Liver (tissue), 7 donors: ENCODE measurements at regions not wholly inside any gene's neighbourhood (a gene's known extent, or its start where the extent isn't known, plus 50 kb on each side); places are given as distances from the start of the nearest gene placed in this dataset.

Source experiments
- DNase-seq: peaks from one replicate; pipeline ENCODE4 v3.0.0-alpha.2; 2017; ENCODE audit warnings: low spot score
- H3K27ac ChIP-seq, 2 donors: one replicate each; pipeline ENCODE4 v1.7.0; 2013; ENCODE audit warnings: inconsistent platforms in 2 of 2, low read length in 2 of 2, control low read depth in 1 of 2, low read depth in 1 of 2, mild to moderate bottlenecking in 1 of 2
- H3K27me3 ChIP-seq, 4 donors: one replicate each; pipeline versions ENCODE4 v1.6.1 to v1.7.0; 2013; ENCODE audit warnings: low read length in 3 of 4, inconsistent platforms in 1 of 4, mild to moderate bottlenecking in 1 of 4, moderate library complexity in 1 of 4; ENCODE audit not compliant: control insufficient read depth in 4 of 4, insufficient read depth in 4 of 4
- H3K36me3 ChIP-seq, 4 donors: one replicate each; pipeline versions ENCODE4 v1.6.1 to v1.7.0; 2013; ENCODE audit warnings: low read length in 3 of 4, mild to moderate bottlenecking in 3 of 4, low read depth in 1 of 4, moderate library complexity in 1 of 4; ENCODE audit not compliant: control insufficient read depth in 4 of 4, insufficient read depth in 3 of 4
- H3K4me1 ChIP-seq, 4 donors: one replicate each; pipeline versions ENCODE4 v1.6.1 to v1.7.0; 2013; ENCODE audit warnings: low read length in 3 of 4, mild to moderate bottlenecking in 3 of 4, moderate library complexity in 1 of 4; ENCODE audit not compliant: control insufficient read depth in 4 of 4, insufficient read depth in 4 of 4
- H3K4me3 ChIP-seq, 3 donors: one replicate each; pipeline versions ENCODE4 v1.6.1 to v1.7.0; 2013; ENCODE audit warnings: low read length in 3 of 3, control low read depth in 1 of 3, low read depth in 1 of 3, mild to moderate bottlenecking in 1 of 3
- H3K9ac ChIP-seq, 2 donors: one replicate each; pipeline ENCODE4 v1.7.0; 2013; ENCODE audit warnings: low read length in 2 of 2, mild to moderate bottlenecking in 2 of 2, moderate library complexity in 2 of 2, control low read depth in 1 of 2, low read depth in 1 of 2
- H3K9me3 ChIP-seq, 4 donors: one replicate each; pipeline versions ENCODE4 v1.6.1 to v1.7.0; 2013; ENCODE audit warnings: low read length in 3 of 4; ENCODE audit not compliant: control insufficient read depth in 4 of 4
- FOXA1 ChIP-seq: IDR thresholded peaks from 2 replicates; pipeline ENCODE4 v1.6.1; 2016; ENCODE audit warnings: antibody characterized with exemption
- FOXA2 ChIP-seq: IDR thresholded peaks from 2 replicates; pipeline ENCODE4 v1.6.1; 2016; ENCODE audit warnings: antibody characterized with exemption
- MAX ChIP-seq: IDR thresholded peaks from 2 replicates; pipeline ENCODE4 v1.6.1; 2016; ENCODE audit warnings: antibody characterized with exemption
- NR2F2 ChIP-seq: IDR thresholded peaks from 2 replicates; pipeline ENCODE4 v1.6.1; 2016; ENCODE audit warnings: antibody characterized with exemption
- RAD21 ChIP-seq, 2 donors: IDR thresholded peaks; 2 replicates each; pipeline ENCODE4 v1.6.1; 2016; ENCODE audit warnings: antibody characterized with exemption in 2 of 2, mild to moderate bottlenecking in 2 of 2
- RXRA ChIP-seq, 2 donors: IDR thresholded peaks; 2 replicates each; pipeline ENCODE4 v1.6.1; 2017 to 2018; ENCODE audit warnings: antibody characterized with exemption in 2 of 2, mild to moderate bottlenecking in 1 of 2
- SP1 ChIP-seq: IDR thresholded peaks from 2 replicates; pipeline ENCODE4 v1.6.1; 2018; ENCODE audit warnings: antibody characterized with exemption, mild to moderate bottlenecking
- TAF1 ChIP-seq: conservative IDR thresholded peaks from 2 replicates; pipeline ENCODE4 v1.6.1; 2016; ENCODE audit warnings: antibody characterized with exemption, mild to moderate bottlenecking
- WGBS: extraction: QIAGEN DNeasy Blood & Tissue Kit; methylation state at CpG from one replicate; pipeline ENCODE4 v1.1.7; 2013; 5-methylcytosine and 5-hydroxymethylcytosine counted together
- TF ChIP-seq, protein P1 (sequence below): IDR thresholded peaks from 2 replicates; pipeline ENCODE4 v1.6.1; 2016; ENCODE audit warnings: antibody characterized with exemption
- donor health status: healthy.
- donor health status: healthy.
- donor health status: healthy.
- donor health status: healthy.

DNA sequence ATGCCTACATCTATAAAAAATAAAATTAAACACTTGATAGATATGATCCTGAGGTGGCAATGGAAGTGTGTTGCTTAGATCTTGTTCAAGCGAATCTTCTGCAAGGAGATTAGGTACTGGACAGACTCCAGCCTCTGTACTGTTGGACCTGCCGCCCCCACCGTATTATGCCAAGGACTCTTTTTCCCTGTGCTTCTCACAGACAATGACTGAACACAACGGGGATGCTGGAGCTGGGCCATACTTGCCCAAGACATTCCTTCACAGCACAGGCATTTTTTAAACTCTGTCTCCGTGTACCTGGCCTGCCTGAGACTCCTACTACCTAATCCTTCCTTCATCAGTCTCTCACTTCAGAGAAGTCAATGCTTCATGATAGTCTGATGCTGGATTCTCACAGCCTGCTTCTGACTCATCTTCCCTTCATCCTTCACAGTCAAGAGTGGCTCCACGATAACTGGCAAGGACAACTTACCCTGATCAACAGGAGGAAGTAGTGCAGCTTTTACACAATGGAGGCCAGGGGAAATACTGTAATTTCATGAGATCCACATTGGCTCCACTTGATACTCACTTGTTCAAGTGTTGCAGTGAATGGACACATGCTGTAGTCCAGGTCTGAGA lies 754.6 kb upstream of the AGA start:
- Histone ChIP-seq H3K9me3 (no peaks in the 10 kb centered on the region), H3K27ac (no peak overlapping the region), H3K27me3 (no peaks in the 10 kb centered on the region), H3K36me3 (no peaks in the 10 kb centered on the region), H3K4me3 (no peak overlapping the region), H3K9ac (no peak overlapping the region), H3K4me1 (no peaks in the 10 kb centered on the region)
- no peak for DNase-seq
- no peak for TF ChIP-seq MAX
- TF ChIP-seq FOXA2: no peak
- no peak for TF ChIP-seq RXRA (IDR thresholded peaks at IDR 0.05)
- no peak for TF ChIP-seq SP1
- no peak for TF ChIP-seq RAD21 (IDR thresholded peaks at IDR 0.05)
- no peak for TF ChIP-seq NR2F2
- TF ChIP-seq FOXA1: no peak
- no peak for TF ChIP-seq TAF1
- WGBS: 82% methylated on average over 6 of the region's 6 CpGs

- no peaks in the 10 kb centered on the region for H3K27me3 ChIP-seq
- DNase-seq: no peak
- TF ChIP-seq, protein P1, sequence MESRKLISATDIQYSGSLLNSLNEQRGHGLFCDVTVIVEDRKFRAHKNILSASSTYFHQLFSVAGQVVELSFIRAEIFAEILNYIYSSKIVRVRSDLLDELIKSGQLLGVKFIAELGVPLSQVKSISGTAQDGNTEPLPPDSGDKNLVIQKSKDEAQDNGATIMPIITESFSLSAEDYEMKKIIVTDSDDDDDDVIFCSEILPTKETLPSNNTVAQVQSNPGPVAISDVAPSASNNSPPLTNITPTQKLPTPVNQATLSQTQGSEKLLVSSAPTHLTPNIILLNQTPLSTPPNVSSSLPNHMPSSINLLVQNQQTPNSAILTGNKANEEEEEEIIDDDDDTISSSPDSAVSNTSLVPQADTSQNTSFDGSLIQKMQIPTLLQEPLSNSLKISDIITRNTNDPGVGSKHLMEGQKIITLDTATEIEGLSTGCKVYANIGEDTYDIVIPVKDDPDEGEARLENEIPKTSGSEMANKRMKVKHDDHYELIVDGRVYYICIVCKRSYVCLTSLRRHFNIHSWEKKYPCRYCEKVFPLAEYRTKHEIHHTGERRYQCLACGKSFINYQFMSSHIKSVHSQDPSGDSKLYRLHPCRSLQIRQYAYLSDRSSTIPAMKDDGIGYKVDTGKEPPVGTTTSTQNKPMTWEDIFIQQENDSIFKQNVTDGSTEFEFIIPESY: no peak
- TF ChIP-seq NR2F2: no peak
- no peak for TF ChIP-seq SP1
Measured at GRCh38 chr4:178198691-178199090, 756.5 kb upstream of the AGA start.

GRCh38 chr4:178202422-178202821 lies 760.2 kb upstream of the AGA start:
- H3K4me3 ChIP-seq: no peak overlapping the region
- no peaks in the 10 kb centered on the region for H3K27me3 ChIP-seq
- DNase-seq: no peak
- H3K9ac ChIP-seq: no peak overlapping the region
- H3K36me3 ChIP-seq: no peaks in the 10 kb centered on the region
- TF ChIP-seq, protein P1: no peak
- TF ChIP-seq SP1 (no peak), FOXA2 (no peak), NR2F2 (no peak), RXRA (IDR thresholded peaks at IDR 0.05) (no peak)
- H3K4me1 ChIP-seq: no peaks in the 10 kb centered on the region
- 62% methylated on average over 1 of the region's 1 CpG for WGBS
- no peaks in the 10 kb centered on the region for H3K9me3 ChIP-seq
- H3K27ac ChIP-seq: no peak overlapping the region

More at GRCh38 chr4:178198691-178199090, 756.5 kb upstream of the AGA start:
- Histone ChIP-seq H3K27ac (no peak overlapping the region), H3K9me3 (no peaks in the 10 kb centered on the region), H3K4me1 (no peaks in the 10 kb centered on the region), H3K36me3 (no peaks in the 10 kb centered on the region), H3K9ac (no peak overlapping the region), H3K4me3 (no peak overlapping the region)
